DOHH2 (cell line): ENCODE measurements at regions not wholly inside any gene's neighbourhood (a gene's known extent, or its start where the extent isn't known, plus 50 kb on each side); places are given as distances from the start of the nearest gene placed in this dataset.

ENCODE experiments used
- H3F3A ChIP-seq: fragments of 200-600 bp; sonication (generic), shearing (Covaris generic); 2 replicates; pipeline ENCODE4 v1.6.0; 2016; ENCODE audit warnings: antibody characterized with exemption, mild to moderate bottlenecking; ENCODE audit not compliant: control insufficient read depth, insufficient read depth
- H3K27ac ChIP-seq: fragments of 200-600 bp; sonication (generic); 2 replicates; pipeline ENCODE4 v1.5.1; 2014; ENCODE audit warnings: low read depth, mild to moderate bottlenecking, low read length, moderate library complexity
- H3K27me3 ChIP-seq: fragments of 200-600 bp; sonication (generic); 2 replicates; pipeline ENCODE4 v1.6.1; 2014; ENCODE audit warnings: mild to moderate bottlenecking, low read length, mixed read lengths; ENCODE audit not compliant: control insufficient read depth
- H3K36me3 ChIP-seq: fragments of 200-600 bp; sonication (generic); 2 replicates; pipeline ENCODE4 v1.6.1; 2014; ENCODE audit warnings: mild to moderate bottlenecking, low read length, moderate library complexity, mixed read lengths; ENCODE audit not compliant: control insufficient read depth
- H3K4me1 ChIP-seq: fragments of 200-600 bp; sonication (generic); 2 replicates; pipeline ENCODE4 v1.6.1; 2014; ENCODE audit warnings: mild to moderate bottlenecking, low read length, mixed read lengths; ENCODE audit not compliant: control insufficient read depth
- H3K4me2 ChIP-seq: fragments of 200-600 bp; sonication (generic); 2 replicates; pipeline ENCODE4 v1.6.0; 2014; ENCODE audit warnings: mild to moderate bottlenecking, low read length, moderate library complexity
- H3K4me3 ChIP-seq: fragments of 200-600 bp; sonication (generic); 2 replicates; pipeline ENCODE4 v1.5.1; 2014; ENCODE audit warnings: mild to moderate bottlenecking, low read length, mixed read lengths
- H3K79me2 ChIP-seq: fragments of 200-600 bp; sonication (generic); 2 replicates; pipeline ENCODE4 v1.6.1; 2014; ENCODE audit warnings: mild to moderate bottlenecking, low read length, mixed read lengths; ENCODE audit not compliant: control insufficient read depth
- H3K9me2 ChIP-seq: fragments of 200-600 bp; sonication (generic); replicated peaks from 2 replicates; pipeline ENCODE4 v1.6.1; 2014; ENCODE audit warnings: mild to moderate bottlenecking, low read length, mixed read lengths; ENCODE audit not compliant: control insufficient read depth
- H3K9me3 ChIP-seq: fragments of 200-600 bp; sonication (generic); 2 replicates; pipeline ENCODE4 v1.6.1; 2014; ENCODE audit warnings: antibody characterized with exemption, low read length, mixed read lengths; ENCODE audit not compliant: control insufficient read depth, insufficient read depth
- H4K20me1 ChIP-seq: fragments of 200-600 bp; sonication (generic); 2 replicates; pipeline ENCODE4 v1.6.0; 2014; ENCODE audit warnings: low read depth, mild to moderate bottlenecking, antibody characterized with exemption, low read length, moderate library complexity; ENCODE audit not compliant: control insufficient read depth, insufficient read depth
- EZH2phosphoT487 ChIP-seq: fragments of 200-600 bp; sonication (generic); IDR thresholded peaks from 2 replicates; pipeline ENCODE4 v1.6.1; 2017; ENCODE audit warnings: borderline replicate concordance, mild to moderate bottlenecking, antibody characterized with exemption, low read length, moderate library complexity, mixed read lengths
- TF ChIP-seq, protein P1 (sequence below): fragments of 200-600 bp; sonication (generic); IDR thresholded peaks from one replicate; pipeline ENCODE4 v1.5.1; 2014; ENCODE audit warnings: antibody characterized with exemption, mild to moderate bottlenecking, low read depth, low read length; ENCODE audit not compliant: poor library complexity, severe bottlenecking

DNA sequence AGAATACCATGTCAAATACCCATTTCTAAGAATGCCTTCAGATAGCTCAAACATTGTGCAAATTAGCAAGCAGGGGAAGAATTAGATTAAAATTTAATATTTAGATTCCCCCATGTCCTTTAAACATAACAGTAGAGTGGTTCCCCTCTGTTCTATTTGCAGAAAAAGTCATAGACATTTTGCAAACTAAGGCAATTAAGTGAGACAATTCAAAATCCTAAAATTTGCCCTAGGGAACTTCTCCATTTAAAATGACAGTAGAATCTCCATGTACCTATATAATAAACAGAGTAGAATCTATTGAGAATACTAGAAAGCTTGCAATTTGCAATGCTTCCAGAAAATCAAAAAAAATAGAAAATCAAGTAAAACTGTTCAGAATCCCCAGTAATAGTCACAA is 340.6 kb downstream of the TBL1XR1 start:
- Histone ChIP-seq H3K9me3 (no peaks in the 10 kb centered on the region), H3K4me1 (no peaks in the 10 kb centered on the region), H3F3A (no peaks in the 10 kb centered on the region), H3K27me3 (no peaks in the 10 kb centered on the region), H3K27ac (no peak overlapping the region), H3K9me2 (no peaks in the 10 kb centered on the region), H3K4me3 (no peak overlapping the region), H3K79me2 (no peaks in the 10 kb centered on the region), H3K36me3 (no peaks in the 10 kb centered on the region), H3K4me2 (no peak overlapping the region), H4K20me1 (no peaks in the 10 kb centered on the region)
- TF ChIP-seq, protein P1, sequence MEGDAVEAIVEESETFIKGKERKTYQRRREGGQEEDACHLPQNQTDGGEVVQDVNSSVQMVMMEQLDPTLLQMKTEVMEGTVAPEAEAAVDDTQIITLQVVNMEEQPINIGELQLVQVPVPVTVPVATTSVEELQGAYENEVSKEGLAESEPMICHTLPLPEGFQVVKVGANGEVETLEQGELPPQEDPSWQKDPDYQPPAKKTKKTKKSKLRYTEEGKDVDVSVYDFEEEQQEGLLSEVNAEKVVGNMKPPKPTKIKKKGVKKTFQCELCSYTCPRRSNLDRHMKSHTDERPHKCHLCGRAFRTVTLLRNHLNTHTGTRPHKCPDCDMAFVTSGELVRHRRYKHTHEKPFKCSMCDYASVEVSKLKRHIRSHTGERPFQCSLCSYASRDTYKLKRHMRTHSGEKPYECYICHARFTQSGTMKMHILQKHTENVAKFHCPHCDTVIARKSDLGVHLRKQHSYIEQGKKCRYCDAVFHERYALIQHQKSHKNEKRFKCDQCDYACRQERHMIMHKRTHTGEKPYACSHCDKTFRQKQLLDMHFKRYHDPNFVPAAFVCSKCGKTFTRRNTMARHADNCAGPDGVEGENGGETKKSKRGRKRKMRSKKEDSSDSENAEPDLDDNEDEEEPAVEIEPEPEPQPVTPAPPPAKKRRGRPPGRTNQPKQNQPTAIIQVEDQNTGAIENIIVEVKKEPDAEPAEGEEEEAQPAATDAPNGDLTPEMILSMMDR: no peak
- TF ChIP-seq EZH2phosphoT487: no peak

DNA sequence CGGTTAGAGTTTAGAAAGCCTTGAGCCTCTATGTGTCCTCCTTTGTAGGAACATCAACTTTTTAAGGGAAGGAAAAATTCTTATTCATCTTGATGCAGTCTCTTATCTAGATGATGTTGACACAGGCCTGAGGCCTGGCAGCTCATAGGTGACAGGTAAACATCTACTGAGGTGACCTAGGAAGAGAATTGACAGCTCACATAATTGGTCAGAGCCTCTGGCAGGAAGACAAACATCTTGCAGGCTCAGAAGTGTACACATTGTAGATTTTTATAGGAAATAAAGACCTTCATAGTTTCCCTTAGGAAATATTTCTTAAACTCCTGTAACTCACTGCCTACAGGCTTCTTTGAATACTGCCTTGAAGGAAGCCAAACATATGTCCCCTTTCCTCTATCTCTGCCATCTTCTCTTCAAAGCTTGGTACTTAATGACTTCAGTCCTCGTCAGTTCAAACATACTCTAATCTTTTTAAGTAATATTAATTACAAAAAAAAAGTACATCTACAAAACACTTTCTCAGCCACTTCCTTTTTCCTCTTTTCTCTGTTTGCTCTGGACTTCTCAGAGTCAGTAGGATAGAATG is 341.3 kb downstream of the TBL1XR1 start:
- Histone ChIP-seq H3K4me2 (no peak overlapping the region), H3F3A (no peaks in the 10 kb centered on the region), H3K4me1 (no peaks in the 10 kb centered on the region), H3K27ac (no peak overlapping the region), H3K36me3 (no peaks in the 10 kb centered on the region), H3K79me2 (no peaks in the 10 kb centered on the region), H4K20me1 (no peaks in the 10 kb centered on the region), H3K27me3 (no peaks in the 10 kb centered on the region), H3K9me3 (no peaks in the 10 kb centered on the region), H3K4me3 (no peak overlapping the region), H3K9me2 (no peaks in the 10 kb centered on the region)
- no peak for TF ChIP-seq EZH2phosphoT487
- TF ChIP-seq, protein P1: no peak

DNA sequence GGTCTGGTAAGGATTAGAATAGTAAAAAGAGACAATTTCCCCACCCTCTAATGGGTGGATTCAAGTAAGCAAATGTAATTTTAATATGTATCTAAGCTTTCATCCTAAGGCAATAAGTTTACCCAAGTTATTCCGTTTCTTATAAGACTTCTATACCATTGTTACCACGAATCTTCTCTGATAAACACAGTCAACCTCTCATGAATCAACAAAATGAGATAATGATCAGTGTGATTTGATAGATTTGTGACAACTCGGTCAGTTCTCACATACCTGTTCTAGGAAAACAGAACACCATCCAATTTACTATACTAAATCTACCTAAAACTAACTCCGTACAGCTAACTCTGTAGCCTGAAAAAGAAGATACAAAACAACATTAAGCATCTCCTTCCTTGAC is 342.1 kb downstream of the TBL1XR1 start:
- Histone ChIP-seq H3K27ac (no peak overlapping the region), H3K9me3 (no peaks in the 10 kb centered on the region), H3K4me2 (no peak overlapping the region), H3F3A (no peaks in the 10 kb centered on the region), H3K9me2 (no peaks in the 10 kb centered on the region), H3K79me2 (no peaks in the 10 kb centered on the region), H3K36me3 (no peaks in the 10 kb centered on the region), H3K4me1 (no peaks in the 10 kb centered on the region), H4K20me1 (no peaks in the 10 kb centered on the region), H3K27me3 (no peaks in the 10 kb centered on the region), H3K4me3 (no peak overlapping the region)
- TF ChIP-seq EZH2phosphoT487: no peak
- TF ChIP-seq, protein P1: no peak

DNA sequence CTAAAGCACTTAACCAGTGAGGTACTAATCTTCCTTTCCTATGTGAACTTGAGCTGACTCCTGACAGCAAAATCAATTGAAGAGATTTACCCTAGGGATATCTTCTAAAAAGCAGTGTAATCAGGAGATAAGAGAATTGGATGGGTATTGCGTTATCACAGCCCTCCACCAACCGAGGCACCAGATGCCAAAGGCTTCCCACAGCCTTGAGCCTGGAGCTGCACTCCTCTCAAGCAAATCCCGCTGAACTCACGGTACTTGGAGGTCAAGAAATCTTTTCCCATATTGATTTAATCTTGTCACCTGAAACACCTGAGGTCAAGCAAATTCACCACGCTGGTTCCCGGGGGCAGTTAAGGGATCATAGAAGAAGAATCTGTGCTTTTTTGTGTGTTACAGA is 346.8 kb downstream of the TBL1XR1 start:
- no peaks in the 10 kb centered on the region for H3F3A ChIP-seq
- H3K4me2 ChIP-seq: no peak overlapping the region
- H3K9me3 ChIP-seq: no peaks in the 10 kb centered on the region
- H3K27me3 ChIP-seq: no peaks in the 10 kb centered on the region
- H4K20me1 ChIP-seq: no peaks in the 10 kb centered on the region
- no peak overlapping the region for H3K4me3 ChIP-seq
- TF ChIP-seq EZH2phosphoT487: no peak
- TF ChIP-seq, protein P1: no peak
- H3K79me2 ChIP-seq: no peaks in the 10 kb centered on the region
- no peaks in the 10 kb centered on the region for H3K36me3 ChIP-seq
- peaks cover 5% of the 10 kb centered on the region for H3K4me1 ChIP-seq
- no peaks in the 10 kb centered on the region for H3K9me2 ChIP-seq
- H3K27ac ChIP-seq: no peak overlapping the region
